GM12878 (cell line): ENCODE measurements at regions not wholly inside any gene's neighbourhood (a gene's known extent, or its start where the extent isn't known, plus 50 kb on each side); places are given as distances from the start of the nearest gene placed in this dataset.

Experiments used
- EED ChIP-seq: sonication (generic); IDR thresholded peaks from 2 replicates; pipeline ENCODE4 v1.6.1; 2016; ENCODE audit warnings: antibody characterized with exemption, low read depth
- TF ChIP-seq, protein P1 (sequence below), 3 experiments: IDR thresholded peaks in 2 of 3; conservative IDR thresholded peaks in 1 of 3; 2 replicates each; pipeline ENCODE4 v1.5.1; 2011; ENCODE audit warnings: low read depth in 3 of 3, low read length in 3 of 3, mild to moderate bottlenecking in 3 of 3, control low read depth in 2 of 3, moderate library complexity in 2 of 3, inconsistent platforms in 1 of 3, mixed read lengths in 1 of 3; ENCODE audit not compliant: control insufficient read depth in 2 of 3, insufficient read depth in 1 of 3; ENCODE audit errors: extremely low read depth in 1 of 3

DNA sequence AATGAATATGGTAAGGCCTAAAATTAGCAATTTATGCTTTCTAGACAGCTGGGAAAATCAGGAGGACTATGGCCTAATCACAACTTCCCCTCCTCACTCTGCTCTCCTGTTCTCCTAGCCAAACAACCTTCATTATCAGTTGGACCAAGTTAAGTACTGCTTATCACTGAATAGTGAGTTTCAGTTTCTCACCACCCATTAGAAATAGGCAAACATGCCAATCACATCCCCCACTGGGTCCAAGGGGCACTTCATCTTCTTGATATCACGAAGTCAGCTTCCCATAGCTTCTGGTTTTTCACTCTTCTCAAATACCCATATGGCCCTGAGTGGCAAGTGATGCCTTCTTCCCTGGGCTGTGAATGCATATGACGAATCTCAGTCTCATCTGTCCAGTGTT, 689.6 kb downstream of the SLITRK5 start:
- TF ChIP-seq, protein P1, sequence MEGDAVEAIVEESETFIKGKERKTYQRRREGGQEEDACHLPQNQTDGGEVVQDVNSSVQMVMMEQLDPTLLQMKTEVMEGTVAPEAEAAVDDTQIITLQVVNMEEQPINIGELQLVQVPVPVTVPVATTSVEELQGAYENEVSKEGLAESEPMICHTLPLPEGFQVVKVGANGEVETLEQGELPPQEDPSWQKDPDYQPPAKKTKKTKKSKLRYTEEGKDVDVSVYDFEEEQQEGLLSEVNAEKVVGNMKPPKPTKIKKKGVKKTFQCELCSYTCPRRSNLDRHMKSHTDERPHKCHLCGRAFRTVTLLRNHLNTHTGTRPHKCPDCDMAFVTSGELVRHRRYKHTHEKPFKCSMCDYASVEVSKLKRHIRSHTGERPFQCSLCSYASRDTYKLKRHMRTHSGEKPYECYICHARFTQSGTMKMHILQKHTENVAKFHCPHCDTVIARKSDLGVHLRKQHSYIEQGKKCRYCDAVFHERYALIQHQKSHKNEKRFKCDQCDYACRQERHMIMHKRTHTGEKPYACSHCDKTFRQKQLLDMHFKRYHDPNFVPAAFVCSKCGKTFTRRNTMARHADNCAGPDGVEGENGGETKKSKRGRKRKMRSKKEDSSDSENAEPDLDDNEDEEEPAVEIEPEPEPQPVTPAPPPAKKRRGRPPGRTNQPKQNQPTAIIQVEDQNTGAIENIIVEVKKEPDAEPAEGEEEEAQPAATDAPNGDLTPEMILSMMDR (IDR thresholded peaks at IDR 0.05 in 2 of 3, conservative IDR thresholded peaks at IDR 0.05 in 1 of 3; ENCODE audit: control insufficient read depth in 2 of 3, extremely low read depth in 1 of 3, insufficient read depth in 1 of 3, low read depth in 3 of 3, low read length in 3 of 3) = no peak
- no peak for TF ChIP-seq EED
